Fibroblast of lung (primary cell): ENCODE measurements at regions not wholly inside any gene's neighbourhood (a gene's known extent, or its start where the extent isn't known, plus 50 kb on each side); places are given as distances from the start of the nearest gene placed in this dataset.

ENCODE experiments used
- CTCF ChIP-seq, 2 donors: IDR thresholded peaks in 1 of 2; conservative IDR thresholded peaks in 1 of 2; 1 replicate in 1 of 2; 2 replicates in 1 of 2; pipeline ENCODE4 v1.5.1; 2011 to 2012; ENCODE audit warnings: low read length in 2 of 2, control low read depth in 1 of 2, inconsistent platforms in 1 of 2, low read depth in 1 of 2, mild to moderate bottlenecking in 1 of 2
- EZH2 ChIP-seq: IDR thresholded peaks from 2 replicates; pipeline ENCODE4 v1.5.1; 2012; ENCODE audit warnings: low read length, control low read depth, mild to moderate bottlenecking; ENCODE audit errors: missing control alignments

GRCh38 chr16:8107296-8107695 lies 483.0 kb downstream of the TMEM114 start:
- no peak for TF ChIP-seq CTCF (conservative IDR thresholded peaks at IDR 0.05 in 1 of 2, IDR thresholded peaks at IDR 0.05 in 1 of 2; ENCODE audit: low read depth in 1 of 2, low read length in 2 of 2)
- TF ChIP-seq EZH2 = no peak
